ENCODE measurements at regions not wholly inside any gene's neighbourhood (a gene's known extent, or its start where the extent isn't known, plus 50 kb on each side); places are given as distances from the start of the nearest gene placed in this dataset.

GRCh38 chr1:30273021-30273325 lies 450.4 kb downstream of the MATN1 start:
- FAIRE-seq = no peak

DNA sequence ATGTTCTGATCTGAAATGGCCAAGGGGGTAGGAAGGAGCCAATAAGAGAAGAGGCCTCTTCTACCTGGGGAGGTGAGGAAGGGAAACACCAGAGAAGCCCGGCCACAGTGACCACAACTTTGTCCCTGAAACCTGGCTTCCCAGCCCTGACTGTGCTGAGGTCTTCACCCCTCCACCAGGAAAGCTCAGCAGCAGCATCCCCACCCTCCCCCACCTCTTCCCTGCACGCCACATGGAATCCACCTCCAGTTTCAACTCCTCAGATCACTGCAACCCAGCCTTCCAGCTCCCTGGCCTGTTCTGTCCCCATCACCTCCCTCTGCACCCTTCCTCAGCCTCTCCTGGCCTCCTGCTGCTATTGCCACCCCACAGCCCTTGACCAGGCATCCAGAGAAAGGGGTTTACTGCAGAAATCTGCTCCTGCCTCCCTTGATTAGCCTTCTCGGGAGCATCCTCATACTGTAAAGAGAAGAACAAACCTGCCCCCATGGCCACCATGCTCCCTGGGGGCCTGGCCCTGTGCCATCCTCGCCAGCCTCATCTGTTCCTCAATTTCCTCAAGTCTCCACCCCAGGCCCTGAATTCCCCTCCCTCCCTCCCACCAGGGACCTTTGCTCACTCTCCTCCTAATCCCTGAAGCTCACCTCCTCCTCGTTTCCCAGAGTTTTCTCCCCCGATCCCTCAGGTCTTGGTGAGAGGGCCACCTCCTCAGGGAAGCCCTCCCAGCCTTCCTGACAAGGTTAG lies 450.9 kb downstream of the MATN1 start:
- no peaks in the 10 kb centered on the region for H3K27me3 ChIP-seq (ENCODE audit: insufficient read depth, low read length)
- Mint-ChIP-seq H3K9me3 (ENCODE audit: unreplicated experiment) (no peaks in the 10 kb centered on the region), H3K27ac (ENCODE audit: unreplicated experiment) (no peak overlapping the region), H3K4me3 (ENCODE audit: unreplicated experiment) (no peak overlapping the region), H3K27me3 (ENCODE audit: low read depth, unreplicated experiment) (peaks cover 60% of the 10 kb centered on the region), H3K36me3 (ENCODE audit: low read depth, unreplicated experiment) (no peaks in the 10 kb centered on the region), H3K4me1 (ENCODE audit: low read depth, unreplicated experiment) (peaks cover 3% of the 10 kb centered on the region)
- no peaks in the 10 kb centered on the region for H3K4me1 ChIP-seq (ENCODE audit: insufficient read depth, low read length)
- FAIRE-seq = no peak
- no peak overlapping the region for H3K4me2 ChIP-seq (ENCODE audit: low read length)
- no peaks in the 10 kb centered on the region for H4K20me1 ChIP-seq (ENCODE audit: insufficient read depth, low read length)
- TF ChIP-seq, protein P1, sequence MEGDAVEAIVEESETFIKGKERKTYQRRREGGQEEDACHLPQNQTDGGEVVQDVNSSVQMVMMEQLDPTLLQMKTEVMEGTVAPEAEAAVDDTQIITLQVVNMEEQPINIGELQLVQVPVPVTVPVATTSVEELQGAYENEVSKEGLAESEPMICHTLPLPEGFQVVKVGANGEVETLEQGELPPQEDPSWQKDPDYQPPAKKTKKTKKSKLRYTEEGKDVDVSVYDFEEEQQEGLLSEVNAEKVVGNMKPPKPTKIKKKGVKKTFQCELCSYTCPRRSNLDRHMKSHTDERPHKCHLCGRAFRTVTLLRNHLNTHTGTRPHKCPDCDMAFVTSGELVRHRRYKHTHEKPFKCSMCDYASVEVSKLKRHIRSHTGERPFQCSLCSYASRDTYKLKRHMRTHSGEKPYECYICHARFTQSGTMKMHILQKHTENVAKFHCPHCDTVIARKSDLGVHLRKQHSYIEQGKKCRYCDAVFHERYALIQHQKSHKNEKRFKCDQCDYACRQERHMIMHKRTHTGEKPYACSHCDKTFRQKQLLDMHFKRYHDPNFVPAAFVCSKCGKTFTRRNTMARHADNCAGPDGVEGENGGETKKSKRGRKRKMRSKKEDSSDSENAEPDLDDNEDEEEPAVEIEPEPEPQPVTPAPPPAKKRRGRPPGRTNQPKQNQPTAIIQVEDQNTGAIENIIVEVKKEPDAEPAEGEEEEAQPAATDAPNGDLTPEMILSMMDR (IDR thresholded peaks at IDR 0.05; ENCODE audit: insufficient read depth, low read depth, low read length) = no peak
- no peak for TF ChIP-seq EZH2 (IDR thresholded peaks at IDR 0.05; ENCODE audit: insufficient read depth, low read length)
- no peaks in the 10 kb centered on the region for H3K36me3 ChIP-seq (ENCODE audit: insufficient read depth, low read length)
- no peak overlapping the region for H3K4me3 ChIP-seq (ENCODE audit: insufficient read depth, low read depth, low read length)
- H3K79me2 ChIP-seq (ENCODE audit: insufficient read depth, low read length) = no peaks in the 10 kb centered on the region
- no peak overlapping the region for H3K27ac ChIP-seq (ENCODE audit: low read depth, low read length)
- no peak for DNase-seq (ENCODE audit: low read depth)
- H3K9me3 ChIP-seq (ENCODE audit: insufficient read depth, low read depth, low read length) = no peaks in the 10 kb centered on the region
- no peak overlapping the region for H2AFZ ChIP-seq (ENCODE audit: low read depth, low read length)
- no peak overlapping the region for H3K9ac ChIP-seq (ENCODE audit: low read length)

More at GRCh38 chr1:30273021-30273325, 450.4 kb downstream of the MATN1 start:
- no peak overlapping the region for H3K9ac ChIP-seq (ENCODE audit: low read length)
- no peak overlapping the region for H3K4me3 ChIP-seq (ENCODE audit: insufficient read depth, low read depth, low read length)
- H3K4me3 Mint-ChIP-seq (ENCODE audit: unreplicated experiment) = no peak overlapping the region
- H3K4me1 Mint-ChIP-seq (ENCODE audit: low read depth, unreplicated experiment) = peaks cover 3% of the 10 kb centered on the region
- peaks cover 62% of the 10 kb centered on the region for H3K27me3 Mint-ChIP-seq (ENCODE audit: low read depth, unreplicated experiment)
- no peaks in the 10 kb centered on the region for H3K79me2 ChIP-seq (ENCODE audit: insufficient read depth, low read length)
- no peaks in the 10 kb centered on the region for H3K4me1 ChIP-seq (ENCODE audit: insufficient read depth, low read length)
- no peak overlapping the region for H3K27ac ChIP-seq (ENCODE audit: low read depth, low read length)
- TF ChIP-seq, protein P1 (IDR thresholded peaks at IDR 0.05; ENCODE audit: insufficient read depth, low read depth, low read length) = no peak
- no peak for TF ChIP-seq EZH2 (IDR thresholded peaks at IDR 0.05; ENCODE audit: insufficient read depth, low read length)
- no peaks in the 10 kb centered on the region for H3K36me3 Mint-ChIP-seq (ENCODE audit: low read depth, unreplicated experiment)
- H3K9me3 ChIP-seq (ENCODE audit: insufficient read depth, low read depth, low read length) = no peaks in the 10 kb centered on the region
- no peak overlapping the region for H3K4me2 ChIP-seq (ENCODE audit: low read length)
- no peak overlapping the region for H2AFZ ChIP-seq (ENCODE audit: low read depth, low read length)
- H3K36me3 ChIP-seq (ENCODE audit: insufficient read depth, low read length) = no peaks in the 10 kb centered on the region
- no peaks in the 10 kb centered on the region for H3K9me3 Mint-ChIP-seq (ENCODE audit: unreplicated experiment)
- no peaks in the 10 kb centered on the region for H3K27me3 ChIP-seq (ENCODE audit: insufficient read depth, low read length)
- no peaks in the 10 kb centered on the region for H4K20me1 ChIP-seq (ENCODE audit: insufficient read depth, low read length)
- H3K27ac Mint-ChIP-seq (ENCODE audit: unreplicated experiment) = no peak overlapping the region
- no peak for DNase-seq (ENCODE audit: low read depth)
